Stimulated activated effector memory CD8-positive, alpha-beta T cell treated with anti-CD3 and anti-CD28 coated beads, Interleukin-12 subunit alpha, Interleukin-12 subunit beta, amount 100 ng/mL, for 72 hours (primary cell): ENCODE measurements at regions not wholly inside any gene's neighbourhood (a gene's known extent, or its start where the extent isn't known, plus 50 kb on each side); places are given as distances from the start of the nearest gene placed in this dataset.
A peak's percentile ranks its signal among the peaks of the same experiment; 100 is the strongest.

ENCODE experiments used
- ATAC-seq: fragments of 150-1000 bp; cut with Tn5 transposase; 2 replicates; pipeline ENCODE4 v1.10.0; 2021
- DNase-seq, 2 donors: peaks; one replicate each; pipeline ENCODE4 v3.0.0; 2021 to 2022; ENCODE audit warnings: low spot score in 2 of 2
- H3K27ac Mint-ChIP-seq: one replicate; pipeline ENCODE4 v1.8.0; 2022; ENCODE audit warnings: mild to moderate bottlenecking, mixed read lengths
- H3K36me3 Mint-ChIP-seq: one replicate; pipeline ENCODE4 v1.8.0; 2022; ENCODE audit warnings: mild to moderate bottlenecking, mixed read lengths
- H3K4me1 Mint-ChIP-seq: one replicate; pipeline ENCODE4 v1.8.0; 2022; ENCODE audit warnings: mixed read lengths
- H3K4me3 Mint-ChIP-seq: one replicate; pipeline ENCODE4 v1.8.0; 2022; ENCODE audit warnings: mild to moderate bottlenecking, mixed read lengths
- H3K9me3 Mint-ChIP-seq: one replicate; pipeline ENCODE4 v1.8.0; 2022; ENCODE audit warnings: mixed read lengths

GRCh38 chrY:7455626-7456025 lies 544.1 kb upstream of the AMELY start:
- no peak for ATAC-seq
- Mint-ChIP-seq H3K36me3 (no peaks in the 10 kb centered on the region), H3K9me3 (peaks cover 6% of the 10 kb centered on the region), H3K4me3 (no peak overlapping the region), H3K4me1 (peaks cover 8% of the 10 kb centered on the region), H3K27ac (no peak overlapping the region)
- no peak for DNase-seq

GRCh38 chrY:7453336-7453735 lies 541.8 kb upstream of the AMELY start:
- Mint-ChIP-seq H3K27ac (no peak overlapping the region), H3K4me1 (peaks cover 8% of the 10 kb centered on the region), H3K36me3 (no peaks in the 10 kb centered on the region), H3K9me3 (no peaks in the 10 kb centered on the region), H3K4me3 (no peak overlapping the region)
- DNase-seq, result no peak
- ATAC-seq, result peak; percentile 53

DNA sequence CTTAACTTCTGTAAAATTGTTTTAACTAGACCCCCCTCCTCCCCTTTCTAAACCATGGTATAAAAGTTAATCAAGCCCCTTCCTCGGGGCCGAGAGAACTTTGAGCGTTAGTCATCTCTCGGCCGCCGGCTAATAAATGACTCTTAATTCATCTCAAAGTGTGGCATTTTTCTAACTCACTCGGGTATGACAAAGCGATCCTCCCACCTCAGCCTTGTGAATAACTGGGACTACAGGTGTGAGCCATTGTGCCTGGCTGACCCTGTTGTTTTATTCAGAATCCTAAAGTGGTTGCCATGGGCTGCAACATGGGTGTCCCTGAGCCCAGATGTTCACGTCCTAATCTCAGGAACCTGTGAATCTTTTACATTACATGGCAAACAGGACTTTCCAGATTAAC lies 540.7 kb upstream of the AMELY start:
- H3K4me1 Mint-ChIP-seq, result peaks cover 8% of the 10 kb centered on the region
- no peaks in the 10 kb centered on the region for H3K9me3 Mint-ChIP-seq
- ATAC-seq, result no peak
- H3K27ac Mint-ChIP-seq, result no peak overlapping the region
- no peaks in the 10 kb centered on the region for H3K36me3 Mint-ChIP-seq
- H3K4me3 Mint-ChIP-seq, result no peak overlapping the region
- no peak for DNase-seq

- Mint-ChIP-seq H3K9me3 (no peaks in the 10 kb centered on the region), H3K4me3 (no peak overlapping the region), H3K27ac (no peak overlapping the region), H3K4me1 (peaks cover 8% of the 10 kb centered on the region), H3K36me3 (no peaks in the 10 kb centered on the region)
- DNase-seq, result no peak
- ATAC-seq, result no peak
These were observed 538.3 kb upstream of the AMELY start for GRCh38 chrY:7449860-7450259.

GRCh38 chrY:7448687-7449086 lies 537.1 kb upstream of the AMELY start:
- Mint-ChIP-seq H3K9me3 (no peaks in the 10 kb centered on the region), H3K4me1 (peaks cover 8% of the 10 kb centered on the region), H3K4me3 (no peak overlapping the region), H3K36me3 (no peaks in the 10 kb centered on the region), H3K27ac (no peak overlapping the region)
- ATAC-seq (no peak), DNase-seq (no peak)

- no peaks in the 10 kb centered on the region for H3K9me3 Mint-ChIP-seq
- no peak for DNase-seq
- no peak overlapping the region for H3K27ac Mint-ChIP-seq
- ATAC-seq, result no peak
- no peak overlapping the region for H3K4me3 Mint-ChIP-seq
- peaks cover 6% of the 10 kb centered on the region for H3K4me1 Mint-ChIP-seq
- H3K36me3 Mint-ChIP-seq, result no peaks in the 10 kb centered on the region
These were observed 536.4 kb upstream of the AMELY start for GRCh38 chrY:7447881-7448516.

GRCh38 chrY:7444141-7444540 lies 532.6 kb upstream of the AMELY start:
- Mint-ChIP-seq H3K9me3 (no peaks in the 10 kb centered on the region), H3K36me3 (no peaks in the 10 kb centered on the region), H3K27ac (no peak overlapping the region), H3K4me3 (no peak overlapping the region), H3K4me1 (no peaks in the 10 kb centered on the region)
- no peak for DNase-seq
- ATAC-seq, result no peak

GRCh38 chrY:7440796-7441530 lies 529.4 kb upstream of the AMELY start:
- Mint-ChIP-seq H3K27ac (no peak overlapping the region), H3K4me1 (no peaks in the 10 kb centered on the region), H3K4me3 (no peak overlapping the region), H3K9me3 (no peaks in the 10 kb centered on the region), H3K36me3 (no peaks in the 10 kb centered on the region)
- ATAC-seq, result no peak
- no peak for DNase-seq

GRCh38 chrY:7437086-7437485 lies 525.5 kb upstream of the AMELY start:
- H3K4me3 Mint-ChIP-seq, result no peak overlapping the region
- no peak overlapping the region for H3K27ac Mint-ChIP-seq
- no peaks in the 10 kb centered on the region for H3K36me3 Mint-ChIP-seq
- H3K9me3 Mint-ChIP-seq, result no peaks in the 10 kb centered on the region
- no peak for ATAC-seq
- H3K4me1 Mint-ChIP-seq, result no peaks in the 10 kb centered on the region
- DNase-seq, result no peak

DNA sequence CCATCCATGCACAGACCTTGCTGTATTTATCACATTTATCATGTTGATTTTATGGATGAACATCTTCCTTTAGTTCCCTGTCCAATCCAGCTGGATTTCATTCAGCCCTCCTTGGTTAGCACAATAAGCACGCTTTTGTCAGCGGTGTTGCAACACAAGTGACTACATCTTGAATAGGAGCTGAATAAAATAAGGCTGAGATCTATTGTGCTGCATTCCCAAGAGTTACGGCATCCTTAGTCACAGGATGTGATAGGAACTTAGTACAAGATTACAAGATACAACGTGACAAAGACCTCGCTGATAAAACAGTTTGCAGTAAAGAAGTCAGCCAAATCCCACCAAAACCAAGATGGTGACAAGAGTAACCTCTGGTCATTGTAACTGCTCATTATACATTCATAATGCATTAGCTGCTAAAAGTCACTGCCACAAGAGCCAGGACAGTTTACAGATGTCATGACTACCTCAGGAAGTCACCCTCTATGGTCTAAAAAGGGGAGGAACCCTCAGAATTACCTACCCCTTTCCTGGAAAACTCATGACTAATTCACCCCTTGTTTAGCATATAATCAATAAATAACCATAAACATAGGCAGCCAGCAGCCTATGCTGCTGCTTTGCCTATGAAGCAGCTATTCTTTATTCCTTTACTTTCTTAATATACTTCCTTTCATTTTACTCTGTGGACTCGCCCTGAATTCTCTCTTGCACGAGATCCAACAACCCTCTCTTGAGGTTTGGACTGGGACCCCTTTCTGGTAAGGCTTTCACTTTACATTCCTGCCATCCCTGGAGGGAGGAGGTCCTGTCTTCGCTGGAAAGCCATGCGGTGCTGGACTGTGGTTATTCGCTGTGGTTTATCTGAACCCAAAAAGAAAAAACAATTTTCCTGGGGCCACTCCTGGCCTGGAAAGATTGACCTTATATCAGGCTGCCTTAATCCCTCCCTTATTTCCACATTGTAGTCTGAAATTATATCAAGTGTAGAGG lies 522.6 kb upstream of the AMELY start:
- Mint-ChIP-seq H3K9me3 (peaks cover 2% of the 10 kb centered on the region), H3K4me1 (no peaks in the 10 kb centered on the region), H3K36me3 (no peaks in the 10 kb centered on the region), H3K4me3 (no peak overlapping the region), H3K27ac (no peak overlapping the region)
- DNase-seq (no peak), ATAC-seq (no peak)

GRCh38 chrY:7419165-7419564 lies 507.6 kb upstream of the AMELY start:
- Mint-ChIP-seq H3K36me3 (no peaks in the 10 kb centered on the region), H3K27ac (no peak overlapping the region), H3K9me3 (no peaks in the 10 kb centered on the region), H3K4me3 (no peak overlapping the region), H3K4me1 (no peaks in the 10 kb centered on the region)
- ATAC-seq (no peak), DNase-seq (no peak)

GRCh38 chrY:7417946-7418345 lies 506.4 kb upstream of the AMELY start:
- Mint-ChIP-seq H3K4me1 (no peaks in the 10 kb centered on the region), H3K36me3 (no peaks in the 10 kb centered on the region), H3K27ac (no peak overlapping the region), H3K9me3 (no peaks in the 10 kb centered on the region), H3K4me3 (no peak overlapping the region)
- DNase-seq (no peak), ATAC-seq (no peak)

DNA sequence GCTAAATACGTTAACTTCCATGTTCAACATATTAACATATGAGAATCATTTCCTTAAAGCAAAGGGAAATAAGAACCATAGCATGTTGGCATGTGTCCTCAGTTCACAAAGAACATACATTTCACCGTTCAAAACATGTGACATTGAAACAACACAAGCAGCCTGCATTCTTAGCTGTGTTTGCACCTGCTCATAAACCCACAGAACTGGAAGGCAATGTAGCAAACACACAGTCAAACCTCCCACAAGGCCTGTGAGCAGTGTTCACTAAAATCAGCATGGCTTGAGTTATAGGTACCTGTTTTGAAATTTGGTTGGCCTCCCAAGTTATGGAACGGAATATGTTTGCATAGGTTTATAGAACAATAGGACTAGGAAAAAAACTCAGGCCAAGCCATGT lies 504.9 kb upstream of the AMELY start:
- no peak for ATAC-seq
- no peaks in the 10 kb centered on the region for H3K4me1 Mint-ChIP-seq

DNA sequence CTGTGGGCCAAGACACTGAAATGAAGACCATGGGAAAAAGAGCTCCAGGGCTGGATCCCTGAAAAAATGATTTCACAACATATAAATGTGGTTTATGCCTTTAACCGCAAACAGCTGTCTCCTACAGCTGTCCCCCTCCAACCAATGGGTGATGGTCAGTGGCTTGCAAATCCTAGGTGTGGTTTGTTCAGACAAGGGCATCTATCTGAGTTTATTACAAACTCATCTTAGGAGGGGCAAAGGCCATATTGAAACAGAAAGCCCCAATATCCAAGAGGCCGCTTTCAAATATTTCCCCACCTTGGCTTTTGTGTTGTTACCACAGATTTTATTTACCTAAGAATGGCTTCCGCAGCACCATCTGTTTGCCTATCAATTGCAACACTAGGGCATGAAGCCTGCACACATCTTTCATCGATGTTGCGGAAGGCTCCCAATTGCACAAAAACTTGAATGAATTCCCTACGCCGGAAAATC lies 503.6 kb upstream of the AMELY start:
- ATAC-seq (no peak), DNase-seq (no peak)
- no peaks in the 10 kb centered on the region for H3K36me3 Mint-ChIP-seq
- no peaks in the 10 kb centered on the region for H3K4me1 Mint-ChIP-seq
- H3K4me3 Mint-ChIP-seq, result no peak overlapping the region
- no peaks in the 10 kb centered on the region for H3K9me3 Mint-ChIP-seq
- no peak overlapping the region for H3K27ac Mint-ChIP-seq

More for the DNA sequence above, 504.9 kb upstream of the AMELY start:
- H3K36me3 Mint-ChIP-seq, result no peaks in the 10 kb centered on the region
- H3K9me3 Mint-ChIP-seq, result no peaks in the 10 kb centered on the region
- no peak for DNase-seq
- H3K27ac Mint-ChIP-seq, result no peak overlapping the region
- no peak overlapping the region for H3K4me3 Mint-ChIP-seq

DNA sequence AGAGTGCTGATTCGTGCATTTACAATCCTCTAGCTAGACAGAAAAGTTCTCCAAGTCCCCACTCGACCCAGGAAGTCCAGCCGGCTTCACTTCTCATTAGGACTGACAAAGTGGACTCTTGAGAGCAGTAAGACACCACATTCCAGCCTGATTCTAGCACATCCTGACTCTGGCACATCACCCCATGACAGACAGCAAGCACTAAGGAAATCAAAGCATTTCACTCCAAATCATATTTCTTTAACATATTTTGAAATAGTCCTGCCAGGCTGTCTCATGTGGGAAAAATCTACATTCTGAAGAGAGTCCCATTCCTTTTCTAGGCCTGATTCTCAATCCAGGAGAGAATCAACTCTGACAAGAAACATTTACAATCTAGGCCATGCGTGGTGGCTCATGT lies 478.5 kb upstream of the AMELY start:
- Mint-ChIP-seq H3K36me3 (peaks cover 6% of the 10 kb centered on the region), H3K9me3 (peaks cover 18% of the 10 kb centered on the region), H3K4me1 (no peaks in the 10 kb centered on the region), H3K27ac (no peak overlapping the region), H3K4me3 (no peak overlapping the region)
- DNase-seq, result no peak
- no peak for ATAC-seq
